Right renal cortex interstitium (tissue), 3 donors: ENCODE measurements at regions not wholly inside any gene's neighbourhood (a gene's known extent, or its start where the extent isn't known, plus 50 kb on each side); places are given as distances from the start of the nearest gene placed in this dataset.
A peak's percentile ranks its signal among the peaks of the same experiment; 100 is the strongest.
"Not testable (repeated sequence)": the region's sequence is repeated elsewhere in the genome, so short reads cannot be mapped to it uniquely, and the experiment has no call there.

Source experiments
- DNase-seq, 3 donors: peaks; one replicate each; pipeline ENCODE4 v3.0.0-alpha.2; 2013; ENCODE audit warnings: low read depth in 3 of 3, low spot score in 2 of 3

DNA sequence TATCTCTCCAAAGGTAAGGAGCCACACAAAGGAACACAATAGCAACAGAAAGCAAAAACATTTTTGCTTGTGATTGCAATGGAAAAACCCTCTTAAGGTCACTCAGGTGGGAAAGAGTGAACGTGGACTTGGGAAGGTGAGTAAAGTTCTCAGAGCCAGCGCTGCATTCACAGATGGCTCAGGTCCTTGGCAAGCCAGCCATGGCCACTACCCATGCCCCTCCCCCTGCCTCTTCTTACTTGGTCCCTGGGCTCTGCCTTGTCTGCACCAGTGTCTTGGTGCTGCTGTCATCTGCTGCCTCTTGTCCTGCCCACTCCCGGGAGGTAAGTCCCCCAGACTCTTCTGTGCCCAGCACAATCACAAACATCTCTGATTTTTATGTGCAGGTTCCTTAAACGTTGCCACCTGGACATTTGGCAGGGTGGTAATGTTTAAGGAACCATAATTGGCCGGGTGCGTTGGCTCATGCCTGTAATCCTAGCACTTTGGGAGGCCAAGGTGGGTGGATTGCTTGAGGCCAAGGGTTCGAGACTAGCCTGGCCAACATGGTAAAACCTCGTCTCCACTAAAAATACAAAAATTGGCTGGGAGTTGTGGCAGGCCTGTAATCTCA, 74.6 kb downstream of the FEM1C start:
- DNase-seq, result no peak

DNA sequence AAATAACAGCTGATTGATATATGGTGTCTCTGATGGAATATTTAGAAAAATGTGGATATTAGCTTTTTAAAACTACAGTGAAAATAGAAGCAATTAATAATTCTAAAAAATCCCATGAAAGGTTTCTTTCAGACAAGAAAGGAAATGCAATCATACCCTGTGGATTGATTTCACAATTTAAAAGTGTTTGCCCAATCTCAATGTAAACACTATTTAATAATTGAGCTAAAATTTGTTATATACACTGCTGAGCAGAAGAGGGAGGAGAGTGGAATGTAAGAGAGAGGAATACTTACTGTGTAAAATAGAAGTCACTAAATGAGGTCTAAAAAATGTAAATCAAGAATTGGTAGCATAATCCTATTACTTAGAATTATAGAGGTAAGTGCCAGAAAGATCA, 76.9 kb downstream of the FEM1C start:
- DNase-seq, result no peak

DNA sequence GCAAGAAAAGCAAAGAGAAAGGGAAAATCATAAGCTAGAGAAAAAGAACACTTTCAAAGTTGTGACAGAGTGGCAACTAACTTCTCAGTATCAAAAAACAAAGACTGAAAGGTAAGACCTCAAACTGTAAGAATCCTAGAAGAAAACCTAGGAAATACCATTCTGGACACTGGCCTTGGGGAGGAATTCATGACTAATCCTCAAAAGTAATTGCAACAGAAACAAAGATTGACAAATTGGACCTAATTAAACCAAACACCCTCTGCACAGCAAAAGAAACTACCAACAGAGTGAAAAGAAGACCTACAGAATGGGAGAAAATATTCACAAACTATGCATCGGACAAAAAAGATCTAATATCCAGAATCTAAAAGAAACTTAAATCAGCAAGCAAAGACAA, 79.1 kb downstream of the FEM1C start:
- DNase-seq, result no peak

DNA sequence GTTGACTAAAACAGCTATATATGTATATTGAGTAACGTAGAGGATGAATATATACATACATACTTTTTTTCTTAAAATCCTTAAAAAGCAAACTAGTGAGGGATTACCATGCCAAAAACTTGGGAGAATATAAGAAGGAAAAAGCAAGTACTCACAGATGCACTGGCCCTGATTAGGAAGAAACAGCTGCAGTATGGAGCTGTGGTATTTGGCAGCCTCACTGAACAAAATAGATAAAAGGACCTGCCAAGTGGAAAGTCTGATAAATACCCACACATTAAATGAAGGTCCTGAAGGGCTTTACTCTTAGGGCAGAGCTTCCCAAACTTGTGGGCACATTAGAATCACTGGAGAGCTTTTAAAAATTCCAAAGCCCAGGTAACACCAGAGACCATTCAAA, 80.6 kb downstream of the FEM1C start:
- no peak for DNase-seq

DNA sequence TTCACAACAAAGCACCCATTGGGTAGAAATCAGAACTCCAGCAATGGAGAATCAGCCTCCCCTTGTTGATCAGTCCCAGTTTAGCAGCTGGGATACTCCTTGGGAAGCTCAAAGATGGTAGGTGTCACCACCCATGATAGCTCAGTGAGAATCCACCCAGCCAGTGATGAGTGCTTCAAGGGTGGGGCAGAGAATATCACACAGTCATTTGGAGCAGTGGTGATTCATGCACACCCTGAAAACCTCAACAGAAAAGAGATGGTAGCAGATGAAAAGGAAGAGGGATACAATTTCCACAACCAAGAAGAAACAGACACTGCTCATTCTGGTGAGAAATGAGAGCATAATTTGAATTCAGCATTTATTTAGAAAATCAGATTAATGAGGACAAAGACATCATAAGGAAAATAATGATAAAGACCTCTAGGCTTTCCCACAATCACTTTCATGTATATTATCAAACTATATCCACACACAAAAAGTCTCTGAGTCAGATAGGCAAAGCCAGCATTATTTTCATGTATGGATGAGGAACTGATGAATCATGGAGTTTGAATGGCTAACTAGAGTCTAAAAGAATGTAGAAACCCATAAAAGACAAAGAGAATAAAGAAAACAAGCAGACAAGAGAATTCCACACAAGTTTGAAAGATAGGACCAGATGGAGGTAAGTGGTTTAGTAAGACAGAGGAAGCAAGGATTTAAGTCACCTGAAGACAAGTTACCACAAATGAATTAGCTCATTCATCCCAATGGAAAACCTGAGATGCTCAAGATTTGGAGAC, 82.9 kb downstream of the FEM1C start:
- no peak for DNase-seq

DNA sequence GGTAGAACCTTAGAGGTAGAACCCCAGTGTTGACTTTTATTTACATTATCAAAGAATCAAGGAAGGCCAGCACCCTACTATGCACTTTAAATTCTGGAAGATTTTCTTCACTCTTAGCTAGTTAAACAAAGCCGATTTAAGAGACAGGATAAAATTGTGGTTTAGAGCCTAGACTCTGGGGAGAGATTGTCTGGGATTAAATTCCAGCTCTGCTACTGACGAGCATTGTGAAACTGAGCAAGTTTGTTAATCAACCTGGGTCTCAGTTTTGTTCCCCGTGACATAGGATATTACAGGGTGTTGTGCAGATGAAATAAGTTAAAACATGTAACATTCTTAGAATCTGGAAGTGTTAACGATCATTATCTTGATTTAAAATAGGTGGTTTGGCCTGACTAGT, 83.5 kb downstream of the FEM1C start:
- DNase-seq, result no peak

DNA sequence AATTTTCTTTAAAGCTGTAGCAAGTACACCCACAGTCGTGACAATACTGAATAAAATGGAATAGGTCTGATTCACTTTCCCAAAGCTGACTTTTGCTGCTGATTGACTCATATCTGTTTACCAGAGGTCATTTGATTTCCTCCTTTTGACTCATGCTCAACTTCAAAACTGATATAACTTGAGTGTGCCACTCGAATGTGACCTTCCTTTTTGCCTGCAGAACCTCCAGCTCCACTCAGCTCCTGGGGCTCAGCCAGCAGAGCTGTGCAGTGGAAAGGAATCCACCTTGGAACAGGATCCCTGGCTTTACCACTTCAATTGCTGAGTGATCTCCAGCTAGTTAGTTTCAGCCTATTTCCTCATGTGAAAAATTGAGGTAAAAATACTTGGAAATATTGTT, 84.1 kb downstream of the FEM1C start:
- DNase-seq, result no peak

DNA sequence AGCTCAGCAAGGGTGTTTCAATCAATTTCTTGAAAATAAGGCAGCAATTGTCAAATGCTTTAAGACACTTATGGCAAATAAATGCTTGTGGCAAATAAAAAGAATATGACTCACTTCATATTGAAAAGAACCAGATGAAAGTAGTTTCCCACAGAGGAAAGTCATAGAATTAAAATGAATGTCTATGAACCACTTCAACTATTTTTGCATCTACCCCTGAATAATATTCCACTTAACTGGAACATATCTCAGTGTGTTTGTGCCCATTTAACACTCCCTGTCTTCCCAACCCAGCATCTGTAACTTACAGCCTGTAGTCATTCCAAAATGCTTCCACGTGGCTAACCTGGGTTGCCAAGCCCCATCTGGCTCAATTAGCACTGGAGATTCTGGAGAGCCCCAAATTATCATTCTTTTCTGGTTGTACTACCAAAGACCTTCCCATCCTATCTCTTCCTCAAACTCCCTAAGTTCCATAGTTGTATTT, 84.7 kb downstream of the FEM1C start:
- DNase-seq, result no peak

DNA sequence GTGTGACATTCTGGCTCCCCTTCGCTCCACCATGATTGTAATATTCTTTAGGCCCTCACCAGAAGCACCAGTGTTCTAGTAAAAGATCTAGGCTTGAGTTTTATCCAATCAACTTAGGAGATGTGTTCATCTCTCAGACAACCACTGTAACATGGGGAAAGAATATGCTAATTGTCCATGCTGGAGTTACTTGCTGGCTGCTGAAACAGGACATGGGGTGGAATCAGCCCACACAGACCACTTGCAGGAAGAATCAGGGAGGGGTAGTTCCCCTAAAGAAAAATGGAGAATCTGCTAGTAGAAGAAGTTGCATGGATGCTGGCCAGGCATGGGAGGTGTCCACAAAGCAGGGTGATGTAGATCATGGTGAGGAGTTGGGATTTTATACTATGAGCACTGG, 86.2 kb downstream of the FEM1C start:
- DNase-seq, result no peak

DNA sequence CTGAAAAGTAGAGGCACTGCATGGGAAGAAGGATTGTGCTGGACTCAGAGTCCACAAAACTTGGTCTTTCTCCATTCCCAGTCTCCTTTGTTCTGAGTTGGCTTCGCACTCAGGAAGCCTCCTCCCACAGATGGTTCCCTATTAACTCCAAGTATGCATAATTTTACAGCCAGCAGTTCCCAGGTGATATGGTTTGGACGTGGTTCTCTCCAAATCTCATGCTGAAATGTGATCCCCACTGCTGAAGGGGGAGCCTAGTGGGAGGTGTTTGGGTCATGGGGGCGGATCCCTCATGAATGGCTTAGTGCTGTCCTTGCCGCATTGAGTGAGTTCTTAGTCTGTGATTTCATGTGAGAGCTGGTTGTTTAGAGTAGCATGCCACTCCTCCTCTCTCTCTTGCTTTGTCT, 86.6 kb downstream of the FEM1C start:
- DNase-seq, result peak in 1 of 3 donors; percentile 47

DNA sequence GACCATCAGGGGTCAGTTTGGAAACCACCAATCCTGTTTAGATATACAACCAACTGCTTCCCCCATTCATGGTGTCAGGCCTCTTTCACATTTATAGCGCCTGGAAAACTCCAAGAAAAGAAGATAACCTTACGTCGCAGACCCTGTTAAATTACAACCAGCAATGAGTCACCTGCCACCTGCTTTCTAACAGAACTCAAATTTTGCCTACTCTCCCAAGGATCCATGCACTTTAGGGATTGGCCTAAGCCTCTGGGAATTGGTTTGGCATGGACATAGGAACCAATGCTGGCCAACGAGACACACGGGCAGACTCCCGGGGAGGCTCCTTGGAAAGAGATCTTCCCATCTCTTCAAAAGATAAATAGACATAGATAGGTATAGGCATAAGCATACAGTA, 87.0 kb downstream of the FEM1C start:
- DNase-seq, result no peak

DNA sequence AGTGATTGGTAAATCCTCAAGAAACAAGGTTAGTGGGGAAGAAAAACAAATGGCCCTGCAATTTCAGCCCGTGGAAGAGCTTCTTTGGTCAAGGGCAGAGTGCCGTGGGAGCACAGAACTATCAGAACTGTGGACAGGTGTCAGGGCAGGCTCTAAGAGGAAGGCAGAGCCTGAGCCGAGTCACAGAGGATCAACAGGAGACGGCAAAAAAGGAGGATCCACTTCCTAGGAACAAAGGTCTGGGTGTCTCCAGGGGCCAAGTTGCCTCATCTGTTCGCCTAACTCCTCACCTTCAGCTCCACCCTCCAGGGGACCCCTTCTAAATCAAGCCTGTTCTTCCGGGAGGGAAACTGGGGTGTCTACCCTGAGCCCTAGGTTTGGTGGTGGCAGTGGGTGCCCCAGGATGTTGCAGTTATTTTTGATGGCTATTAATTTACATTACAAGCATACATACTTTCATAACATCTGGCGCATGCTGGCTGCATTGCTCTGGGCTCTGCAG, 88.0 kb downstream of the FEM1C start:
- no peak for DNase-seq

DNA sequence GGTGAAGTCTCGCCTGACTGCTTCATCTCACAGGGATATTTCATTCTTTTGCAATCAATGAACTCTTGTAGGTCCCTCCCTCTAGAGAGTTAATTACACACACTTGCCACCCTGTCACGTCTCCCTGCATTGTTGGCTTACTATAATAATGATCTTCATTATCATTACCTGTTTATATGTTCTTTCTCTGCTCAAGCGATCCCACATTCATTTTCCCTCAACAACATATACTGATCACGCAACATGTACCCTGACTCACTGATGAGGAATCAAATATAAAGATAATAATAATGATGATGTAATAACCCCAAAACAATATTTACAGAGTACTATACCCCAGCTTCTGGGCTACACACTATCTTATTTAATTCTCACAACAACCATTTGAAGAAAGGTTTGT, 88.5 kb downstream of the FEM1C start:
- DNase-seq, result no peak

DNA sequence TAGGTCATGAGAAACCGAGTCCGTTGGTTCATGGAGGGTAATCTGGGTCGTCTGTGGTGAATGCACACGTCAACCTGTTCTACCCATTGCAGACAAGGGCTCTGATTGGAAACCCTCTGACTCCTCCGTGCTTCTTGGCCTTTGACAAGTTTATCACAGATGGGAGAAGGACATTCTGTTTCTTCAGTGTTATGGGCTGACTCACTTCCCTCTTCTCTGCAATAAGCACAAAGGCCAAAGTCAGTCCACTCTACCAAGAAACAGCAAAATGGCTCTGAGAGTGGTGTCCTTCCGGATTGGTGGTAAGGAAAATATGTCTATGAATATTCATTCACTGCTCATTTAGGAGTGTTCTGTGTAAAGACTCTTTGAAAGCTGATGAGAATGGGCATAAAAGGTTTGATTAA, 89.3 kb downstream of the FEM1C start:
- no peak for DNase-seq

DNA sequence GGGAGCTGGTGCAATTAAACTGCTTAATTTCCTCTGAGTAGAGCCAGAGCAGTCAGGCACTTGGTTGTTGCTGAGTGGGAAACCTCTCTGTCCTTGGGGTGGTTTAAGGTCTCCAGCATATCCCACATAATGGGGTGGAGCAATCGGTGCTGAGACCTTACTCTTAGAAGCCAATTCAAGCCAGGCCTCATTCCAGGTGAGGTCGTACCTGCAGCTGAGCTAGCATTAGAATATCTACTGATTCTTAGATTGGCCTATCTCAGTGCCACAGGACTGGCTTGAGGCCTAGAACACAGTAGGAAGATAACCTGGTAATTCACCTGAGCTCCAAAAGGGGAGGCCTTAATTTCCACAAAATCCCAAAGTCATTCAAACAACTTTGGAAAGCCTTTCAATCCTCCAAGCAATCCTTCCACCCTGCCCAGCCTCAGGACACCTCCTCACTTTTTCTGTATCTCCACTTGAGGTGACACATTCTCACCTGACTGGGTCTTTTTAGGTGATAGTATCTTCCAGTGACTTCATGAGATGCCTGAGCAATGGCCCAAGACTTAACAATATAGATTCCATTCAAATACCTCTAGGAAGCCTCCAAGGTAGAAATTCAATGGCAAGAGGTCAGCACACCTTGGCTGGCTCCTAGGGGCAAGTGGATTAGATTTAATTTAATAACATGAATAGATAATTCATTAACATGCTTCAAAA, 91.0 kb downstream of the FEM1C start:
- no peak for DNase-seq

DNA sequence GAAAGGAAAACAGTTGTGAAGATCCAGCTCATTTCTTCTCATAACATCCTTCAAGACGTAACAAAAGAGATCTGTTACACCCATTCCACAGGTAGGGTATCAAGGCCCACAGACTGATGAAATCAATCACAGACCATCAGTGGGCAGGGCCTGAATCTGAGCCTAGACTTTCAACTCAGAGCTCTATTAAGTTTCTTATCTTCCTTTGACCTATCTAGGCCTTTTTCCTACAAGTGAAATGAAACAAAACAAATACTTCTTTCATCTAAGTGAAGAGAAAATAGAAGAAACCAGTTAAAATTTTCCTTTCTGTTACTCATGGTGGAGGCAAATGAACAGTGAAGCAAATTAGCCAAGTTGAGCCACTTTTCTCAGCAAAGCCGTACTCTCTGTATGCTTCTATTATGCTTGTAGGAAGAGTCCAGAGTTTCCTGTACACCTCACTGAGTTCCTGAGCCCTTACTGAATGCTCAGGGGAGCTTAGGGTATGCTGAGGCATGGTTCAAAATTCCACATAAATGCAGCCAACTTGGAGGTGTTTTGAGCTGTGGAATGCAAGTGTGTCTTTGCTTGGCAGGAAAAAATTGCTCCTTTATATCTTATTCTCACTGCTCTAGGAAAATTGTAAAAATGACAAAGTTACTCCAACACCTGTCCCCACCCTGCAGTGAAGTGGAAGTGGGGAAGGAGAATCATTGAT, 91.9 kb downstream of the FEM1C start:
- DNase-seq, result no peak

DNA sequence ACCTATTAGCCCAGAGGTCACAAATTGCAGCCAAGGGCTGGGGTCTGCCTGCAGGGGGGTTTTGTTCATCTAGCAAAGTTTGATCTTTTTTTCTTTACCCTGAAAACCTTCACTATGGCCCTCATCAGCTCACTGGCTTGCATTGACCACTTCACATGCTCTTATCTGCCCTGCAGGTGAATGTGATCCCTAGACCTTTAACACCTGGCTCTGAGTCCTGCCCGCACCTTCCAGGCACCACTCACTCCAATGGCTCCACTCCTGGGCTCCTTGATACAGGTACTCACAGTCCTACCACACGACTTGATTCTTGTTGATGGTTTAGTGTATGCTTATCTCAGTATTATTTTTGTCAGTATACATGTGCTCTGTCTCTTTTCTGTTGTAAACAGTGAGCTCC, 92.5 kb downstream of the FEM1C start:
- DNase-seq, result no peak

DNA sequence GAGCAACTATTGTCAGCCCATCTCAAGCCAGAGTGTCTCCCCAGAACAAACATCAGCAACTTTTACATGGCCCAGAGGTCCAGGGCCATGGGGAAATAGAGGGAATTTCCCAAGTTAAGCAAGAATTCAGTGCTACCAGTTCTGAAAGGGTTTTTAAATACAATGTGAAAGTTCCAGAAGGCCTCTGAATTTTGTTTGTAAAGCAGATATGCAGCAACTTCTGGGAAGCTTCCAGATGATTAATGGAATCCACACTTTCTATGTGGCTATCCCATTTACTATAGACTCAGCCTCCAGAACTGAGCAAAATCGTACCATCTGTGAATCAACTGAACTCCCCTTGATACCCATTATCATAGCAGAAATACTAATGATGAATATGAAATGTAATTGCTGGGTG, 93.8 kb downstream of the FEM1C start:
- DNase-seq, result no peak

DNA sequence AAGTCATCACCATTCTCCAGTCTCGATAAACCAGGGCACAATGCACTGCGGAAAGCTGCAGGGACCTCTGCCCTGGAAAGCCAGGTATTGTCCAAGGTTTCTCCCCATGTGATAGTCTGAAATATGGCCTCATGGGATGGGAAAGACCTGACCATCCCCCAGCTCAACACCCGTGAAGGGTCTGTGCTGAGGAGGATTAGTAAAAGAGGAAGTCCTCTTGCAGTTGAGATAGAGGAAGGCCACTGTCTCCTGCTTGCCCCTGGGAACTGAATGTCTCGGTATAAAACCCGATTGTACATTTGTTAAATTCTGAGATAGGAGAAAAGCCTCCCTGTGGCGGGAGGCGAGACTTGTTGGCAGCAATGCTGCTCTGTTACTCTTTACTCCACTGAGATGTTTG, 95.9 kb downstream of the FEM1C start:
- not testable (repeated sequence) for DNase-seq

DNA sequence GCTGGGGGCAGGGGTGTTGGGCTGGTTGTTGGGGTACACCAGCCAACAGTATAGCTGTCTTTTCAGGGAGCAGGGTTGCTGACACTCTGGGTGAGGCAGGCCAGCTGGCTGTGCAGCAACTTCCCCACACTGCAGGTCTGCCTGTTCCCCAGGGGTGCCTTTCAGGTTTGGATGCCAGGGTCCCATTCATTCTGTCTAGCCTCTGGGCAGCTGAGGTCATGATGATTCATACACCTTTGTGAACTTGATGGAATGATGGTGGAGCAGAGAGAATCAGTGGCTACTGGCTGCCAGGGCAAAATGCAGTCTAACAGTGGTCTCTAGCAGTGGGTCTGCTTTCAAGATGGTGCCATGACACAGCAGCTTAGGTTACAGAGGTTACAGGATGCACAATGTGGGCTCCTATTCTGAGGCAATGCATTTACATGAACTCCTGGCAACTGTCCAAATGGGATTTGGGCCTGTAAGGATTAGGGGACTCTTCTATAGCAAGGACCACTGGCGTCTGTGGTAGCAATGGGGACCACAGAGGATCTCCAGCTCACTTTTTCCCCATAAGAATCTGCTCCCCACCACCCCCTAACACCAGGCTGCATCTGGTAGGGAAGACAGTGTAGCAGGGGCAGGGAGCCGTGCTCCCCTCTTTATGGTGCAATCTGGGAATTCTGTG, 103.7 kb downstream of the FEM1C start:
- DNase-seq, result no peak

DNA sequence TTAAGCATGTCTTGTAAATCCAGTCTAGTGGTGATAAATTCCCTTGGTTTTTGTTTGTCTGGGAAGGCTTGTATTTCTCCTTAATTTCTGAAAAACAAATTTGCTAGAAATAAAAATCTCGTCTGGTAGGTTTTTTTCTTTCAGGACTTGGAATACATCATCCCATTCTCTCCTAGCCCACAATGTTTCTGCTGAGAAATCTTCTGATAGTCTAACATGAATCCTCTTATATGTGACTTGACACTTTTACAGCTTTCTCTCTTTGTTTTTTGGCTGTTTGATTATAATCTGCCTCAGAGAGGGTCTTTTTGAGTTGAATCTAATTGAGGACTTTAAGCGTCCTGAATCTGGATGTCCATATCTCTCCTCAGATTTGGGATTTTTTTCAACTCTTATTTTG, 104.9 kb downstream of the FEM1C start:
- no peak for DNase-seq
